ENCODE measurements at regions not wholly inside any gene's neighbourhood (a gene's known extent, or its start where the extent isn't known, plus 50 kb on each side); places are given as distances from the start of the nearest gene placed in this dataset.

DNA sequence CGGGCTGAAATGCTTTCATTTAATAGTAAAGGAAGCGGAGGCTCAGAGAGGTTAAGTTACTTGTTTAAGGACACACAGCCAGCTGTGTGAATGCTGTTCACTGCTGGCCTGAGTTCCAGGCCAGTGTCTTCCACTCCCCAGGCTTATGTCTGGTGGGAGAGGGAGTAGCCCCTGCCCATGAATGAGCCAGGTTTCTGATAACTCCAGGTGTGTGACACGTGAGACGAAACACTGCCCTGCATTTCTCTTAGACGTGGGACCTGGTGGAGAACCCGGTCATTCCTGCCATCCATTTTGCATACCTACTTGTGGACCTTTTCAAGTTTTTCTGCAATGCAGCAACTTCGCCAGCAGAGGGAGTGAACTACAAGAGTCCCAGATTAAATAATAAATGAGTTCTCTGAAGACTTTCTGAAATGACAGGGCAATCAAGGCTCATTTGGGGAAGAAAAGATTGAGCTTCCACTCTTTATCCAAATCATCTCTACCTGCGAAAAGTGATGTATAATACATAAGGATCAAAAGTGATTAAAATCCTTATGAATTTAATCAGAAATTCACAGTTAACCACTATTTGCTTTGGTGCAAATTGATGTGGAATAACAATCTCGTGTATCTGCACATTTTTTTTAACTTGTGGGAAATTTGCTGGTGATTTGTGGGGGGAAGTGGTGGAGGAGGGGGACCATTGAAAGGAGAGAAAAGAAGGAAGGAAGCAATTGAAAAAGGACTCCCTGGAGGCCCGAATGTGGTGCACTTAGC lies 79.4 kb upstream of the ASB18 start:
- no peak overlapping the region for H3K4me3 Mint-ChIP-seq (ENCODE audit: unreplicated experiment)
- BruUV-seq (replicated peaks) = no TSS peak
- H3K27me3 Mint-ChIP-seq (ENCODE audit: insufficient read depth, unreplicated experiment) = peaks cover 6% of the 10 kb centered on the region
- no peaks in the 10 kb centered on the region for H3K4me1 Mint-ChIP-seq (ENCODE audit: low read depth, unreplicated experiment)
- Histone ChIP-seq H3K36me3 (ENCODE audit: control insufficient read depth, insufficient read depth, low read length) (no peaks in the 10 kb centered on the region), H3K4me3 (ENCODE audit: low read depth, low read length) (no peak overlapping the region), H3K9me3 (no peaks in the 10 kb centered on the region), H3K27me3 (replicated peaks; ENCODE audit: control insufficient read depth, insufficient read depth, low read length) (no peaks in the 10 kb centered on the region), H3K4me1 (no peaks in the 10 kb centered on the region)
- no peaks in the 10 kb centered on the region for H3K9me3 Mint-ChIP-seq (ENCODE audit: unreplicated experiment)
- H3K27ac Mint-ChIP-seq (ENCODE audit: unreplicated experiment) = no peak overlapping the region
- ChIA-PET CTCF (no interaction called here), POLR2A (no interaction called here)
- peak; percentile 53 to 67 for DNase-seq
- intact Hi-C loops (cut with micrococcal nuclease; ENCODE audit: unreplicated experiment) = loop anchor here (1.0 kb wide), 1 partner anchor 717 kb away; no protein-coding TSS in a partner anchor
- no peaks in the 10 kb centered on the region for H3K36me3 Mint-ChIP-seq (ENCODE audit: insufficient read depth, unreplicated experiment)
- TF ChIP-seq, protein P1, sequence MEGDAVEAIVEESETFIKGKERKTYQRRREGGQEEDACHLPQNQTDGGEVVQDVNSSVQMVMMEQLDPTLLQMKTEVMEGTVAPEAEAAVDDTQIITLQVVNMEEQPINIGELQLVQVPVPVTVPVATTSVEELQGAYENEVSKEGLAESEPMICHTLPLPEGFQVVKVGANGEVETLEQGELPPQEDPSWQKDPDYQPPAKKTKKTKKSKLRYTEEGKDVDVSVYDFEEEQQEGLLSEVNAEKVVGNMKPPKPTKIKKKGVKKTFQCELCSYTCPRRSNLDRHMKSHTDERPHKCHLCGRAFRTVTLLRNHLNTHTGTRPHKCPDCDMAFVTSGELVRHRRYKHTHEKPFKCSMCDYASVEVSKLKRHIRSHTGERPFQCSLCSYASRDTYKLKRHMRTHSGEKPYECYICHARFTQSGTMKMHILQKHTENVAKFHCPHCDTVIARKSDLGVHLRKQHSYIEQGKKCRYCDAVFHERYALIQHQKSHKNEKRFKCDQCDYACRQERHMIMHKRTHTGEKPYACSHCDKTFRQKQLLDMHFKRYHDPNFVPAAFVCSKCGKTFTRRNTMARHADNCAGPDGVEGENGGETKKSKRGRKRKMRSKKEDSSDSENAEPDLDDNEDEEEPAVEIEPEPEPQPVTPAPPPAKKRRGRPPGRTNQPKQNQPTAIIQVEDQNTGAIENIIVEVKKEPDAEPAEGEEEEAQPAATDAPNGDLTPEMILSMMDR (IDR thresholded peaks at IDR 0.05; ENCODE audit: insufficient read depth in 1 of 2, low read depth in 1 of 2, low read length in 1 of 2, severe bottlenecking in 1 of 2, unreplicated experiment in 1 of 2) = peak; percentile 55 to 73

DNA sequence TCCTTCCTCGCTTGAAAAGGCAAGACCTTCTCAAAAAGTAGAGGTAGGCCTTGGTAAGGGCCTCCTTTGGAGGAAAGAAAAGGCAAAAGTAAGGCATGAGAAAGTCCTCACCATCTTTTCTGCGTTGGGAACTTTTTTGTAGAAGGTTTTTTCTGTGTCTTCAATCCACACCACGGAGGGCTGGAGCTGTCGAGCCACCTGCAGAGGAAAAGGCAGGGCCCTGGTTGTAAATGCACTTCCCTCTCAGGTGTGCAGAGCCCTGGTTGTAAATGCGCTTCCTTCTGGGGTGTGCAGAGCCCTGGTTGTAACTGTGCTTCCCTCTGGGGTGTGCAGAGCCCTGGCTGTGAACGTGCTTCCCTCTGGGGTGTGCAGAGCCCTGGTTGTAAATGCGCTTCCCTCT lies 80.2 kb upstream of the ASB18 start:
- no peak for DNase-seq
- Histone ChIP-seq H3K9me3 (no peaks in the 10 kb centered on the region), H3K4me3 (ENCODE audit: low read depth, low read length) (no peak overlapping the region), H3K36me3 (ENCODE audit: control insufficient read depth, insufficient read depth, low read length) (no peaks in the 10 kb centered on the region), H3K4me1 (no peaks in the 10 kb centered on the region), H3K27me3 (replicated peaks; ENCODE audit: control insufficient read depth, insufficient read depth, low read length) (no peaks in the 10 kb centered on the region)
- no TSS peak for BruUV-seq (replicated peaks)
- Mint-ChIP-seq H3K9me3 (ENCODE audit: unreplicated experiment) (no peaks in the 10 kb centered on the region), H3K4me1 (ENCODE audit: low read depth, unreplicated experiment) (no peaks in the 10 kb centered on the region), H3K27ac (ENCODE audit: unreplicated experiment) (no peak overlapping the region), H3K27me3 (ENCODE audit: insufficient read depth, unreplicated experiment) (peaks cover 6% of the 10 kb centered on the region), H3K4me3 (ENCODE audit: unreplicated experiment) (no peak overlapping the region), H3K36me3 (ENCODE audit: insufficient read depth, unreplicated experiment) (no peaks in the 10 kb centered on the region)
- CTCF ChIA-PET = no interaction called here
- POLR2A ChIA-PET = no interaction called here
- intact Hi-C loops (cut with micrococcal nuclease; ENCODE audit: unreplicated experiment) = no loop called here
- TF ChIP-seq, protein P1 (IDR thresholded peaks at IDR 0.05; ENCODE audit: insufficient read depth in 1 of 2, low read depth in 1 of 2, low read length in 1 of 2, severe bottlenecking in 1 of 2, unreplicated experiment in 1 of 2) = no peak

DNA sequence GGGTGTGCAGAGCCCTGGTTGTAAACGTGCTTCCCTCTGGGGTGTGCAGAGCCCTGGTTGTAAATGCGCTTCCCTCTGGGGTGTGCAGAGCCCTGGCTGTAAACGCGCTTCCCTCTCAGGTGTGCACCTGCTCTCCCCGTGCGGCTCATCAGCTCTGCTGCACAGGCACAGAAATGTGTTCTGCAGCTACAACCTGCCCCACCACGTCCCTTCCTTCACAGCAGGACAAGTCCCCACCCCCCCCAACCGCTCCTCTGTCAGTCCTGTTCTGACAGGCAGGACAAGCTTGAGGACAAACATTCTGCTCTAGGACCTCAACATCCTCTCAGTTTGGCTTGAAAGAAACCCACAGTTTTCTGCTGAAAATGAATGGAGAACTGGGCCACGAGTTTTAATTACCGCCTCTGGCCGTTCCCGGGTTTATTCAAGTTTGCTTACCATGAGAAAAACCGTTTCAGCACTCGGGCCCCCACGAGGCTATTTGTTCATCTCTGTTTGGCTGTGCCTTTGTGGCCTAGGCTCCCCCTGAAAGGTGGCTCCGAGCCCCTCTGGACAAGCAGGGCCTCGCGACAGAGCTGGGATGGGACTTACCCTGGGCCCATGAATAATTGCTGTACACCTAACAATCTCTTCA lies 81.0 kb upstream of the ASB18 start:
- H3K9me3 ChIP-seq = no peaks in the 10 kb centered on the region
- no peaks in the 10 kb centered on the region for H3K36me3 Mint-ChIP-seq (ENCODE audit: insufficient read depth, unreplicated experiment)
- H3K27ac Mint-ChIP-seq (ENCODE audit: unreplicated experiment) = no peak overlapping the region
- no TSS peak for BruUV-seq (replicated peaks)
- ChIA-PET POLR2A (no interaction called here), CTCF (no interaction called here)
- H3K9me3 Mint-ChIP-seq (ENCODE audit: unreplicated experiment) = no peaks in the 10 kb centered on the region
- intact Hi-C loops (cut with micrococcal nuclease; ENCODE audit: unreplicated experiment) = no loop called here
- H3K27me3 Mint-ChIP-seq (ENCODE audit: insufficient read depth, unreplicated experiment) = peaks cover 6% of the 10 kb centered on the region
- TF ChIP-seq, protein P1 (IDR thresholded peaks at IDR 0.05; ENCODE audit: insufficient read depth in 1 of 2, low read depth in 1 of 2, low read length in 1 of 2, severe bottlenecking in 1 of 2, unreplicated experiment in 1 of 2) = no peak
- H3K4me1 ChIP-seq = no peaks in the 10 kb centered on the region
- no peaks in the 10 kb centered on the region for H3K4me1 Mint-ChIP-seq (ENCODE audit: low read depth, unreplicated experiment)
- H3K36me3 ChIP-seq (ENCODE audit: control insufficient read depth, insufficient read depth, low read length) = no peaks in the 10 kb centered on the region
- no peak for DNase-seq
- no peak overlapping the region for H3K4me3 ChIP-seq (ENCODE audit: low read depth, low read length)
- no peaks in the 10 kb centered on the region for H3K27me3 ChIP-seq (replicated peaks; ENCODE audit: control insufficient read depth, insufficient read depth, low read length)
- H3K4me3 Mint-ChIP-seq (ENCODE audit: unreplicated experiment) = no peak overlapping the region
